BLaER1 (cell line): ENCODE measurements at regions not wholly inside any gene's neighbourhood (a gene's known extent, or its start where the extent isn't known, plus 50 kb on each side); places are given as distances from the start of the nearest gene placed in this dataset.

ENCODE experiments used
- H3K27ac ChIP-seq: shearing (Covaris generic); formaldehyde crosslinking; 2 replicates; pipeline ENCODE4 v1.8.1; 2022
- H3K27me3 ChIP-seq: shearing (Covaris generic); formaldehyde crosslinking; 2 replicates; pipeline ENCODE4 v1.8.1; 2022
- H3K36me3 ChIP-seq: shearing (Covaris generic); formaldehyde crosslinking; 2 replicates; pipeline ENCODE4 v1.8.1; 2022
- H3K4me1 ChIP-seq: shearing (Covaris generic); formaldehyde crosslinking; 2 replicates; pipeline ENCODE4 v1.8.1; 2022
- H3K4me2 ChIP-seq: shearing (Covaris generic); formaldehyde crosslinking; 2 replicates; pipeline ENCODE4 v1.8.1; 2022
- H3K4me3 ChIP-seq: shearing (Covaris generic); formaldehyde crosslinking; 2 replicates; pipeline ENCODE4 v1.8.1; 2022
- H3K9ac ChIP-seq: shearing (Covaris generic); formaldehyde crosslinking; 2 replicates; pipeline ENCODE4 v1.8.1; 2022
- H3K9me3 ChIP-seq: shearing (Covaris generic); formaldehyde crosslinking; 2 replicates; pipeline ENCODE4 v1.8.1; 2022
- H4K20me1 ChIP-seq: shearing (Covaris generic); formaldehyde crosslinking; 2 replicates; pipeline ENCODE4 v1.8.1; 2022
- Cebpa-rat ChIP-seq: shearing (Covaris generic); IDR thresholded peaks from 2 replicates; pipeline ENCODE4 v1.8.1; 2022

DNA sequence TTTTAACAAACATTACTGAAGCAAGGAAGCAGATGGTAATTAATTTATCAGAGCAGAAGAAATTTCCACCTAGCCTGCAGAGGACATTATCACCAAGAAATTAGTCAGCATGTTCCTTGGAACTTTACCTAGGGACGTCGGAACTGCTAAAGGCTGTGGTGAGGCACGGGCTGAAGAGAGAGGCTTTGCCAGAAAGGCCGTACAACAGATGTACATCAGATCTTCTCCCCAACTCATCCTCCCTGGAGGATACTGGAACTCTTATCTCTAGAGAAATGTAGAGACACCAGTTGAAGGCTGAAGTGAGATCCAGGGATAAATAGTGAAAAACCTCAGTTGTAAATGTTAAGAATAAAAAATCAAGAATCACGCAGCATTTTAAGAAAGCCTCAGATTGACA is 257.1 kb downstream of the SAMD5 start:
- no peaks in the 10 kb centered on the region for H3K36me3 ChIP-seq
- no peaks in the 10 kb centered on the region for H4K20me1 ChIP-seq
- H3K4me3 ChIP-seq, result no peak overlapping the region
- H3K4me1 ChIP-seq, result no peaks in the 10 kb centered on the region
- no peak overlapping the region for H3K27ac ChIP-seq
- no peak for TF ChIP-seq Cebpa-rat
- no peak overlapping the region for H3K4me2 ChIP-seq
- no peak overlapping the region for H3K9ac ChIP-seq
- no peaks in the 10 kb centered on the region for H3K27me3 ChIP-seq
- H3K9me3 ChIP-seq, result no peaks in the 10 kb centered on the region

DNA sequence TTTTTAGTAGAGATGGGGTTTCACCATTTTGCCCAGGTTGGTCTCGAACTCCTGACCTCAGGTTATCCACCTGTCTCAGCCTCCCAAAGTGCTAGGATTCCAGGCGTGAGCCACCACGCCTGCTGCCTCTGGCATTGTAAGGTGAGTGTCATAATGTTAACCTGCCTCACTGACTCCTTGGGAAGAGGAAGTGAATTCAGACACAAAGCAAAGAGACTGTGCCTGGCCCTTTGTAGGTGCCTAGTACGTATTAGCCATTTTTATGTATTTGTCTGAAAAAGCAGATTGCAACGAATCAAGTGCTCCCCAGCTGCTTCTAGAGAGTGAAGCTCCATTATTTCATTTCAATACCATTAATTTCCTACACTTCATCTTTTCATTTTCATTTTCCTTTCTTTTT is 260.5 kb downstream of the SAMD5 start:
- H3K4me2 ChIP-seq, result no peak overlapping the region
- no peak overlapping the region for H3K27ac ChIP-seq
- H3K4me1 ChIP-seq, result no peaks in the 10 kb centered on the region
- no peaks in the 10 kb centered on the region for H3K27me3 ChIP-seq
- no peak for TF ChIP-seq Cebpa-rat
- no peak overlapping the region for H3K4me3 ChIP-seq
- H3K9ac ChIP-seq, result no peak overlapping the region
- H4K20me1 ChIP-seq, result no peaks in the 10 kb centered on the region
- no peaks in the 10 kb centered on the region for H3K9me3 ChIP-seq
- no peaks in the 10 kb centered on the region for H3K36me3 ChIP-seq

DNA sequence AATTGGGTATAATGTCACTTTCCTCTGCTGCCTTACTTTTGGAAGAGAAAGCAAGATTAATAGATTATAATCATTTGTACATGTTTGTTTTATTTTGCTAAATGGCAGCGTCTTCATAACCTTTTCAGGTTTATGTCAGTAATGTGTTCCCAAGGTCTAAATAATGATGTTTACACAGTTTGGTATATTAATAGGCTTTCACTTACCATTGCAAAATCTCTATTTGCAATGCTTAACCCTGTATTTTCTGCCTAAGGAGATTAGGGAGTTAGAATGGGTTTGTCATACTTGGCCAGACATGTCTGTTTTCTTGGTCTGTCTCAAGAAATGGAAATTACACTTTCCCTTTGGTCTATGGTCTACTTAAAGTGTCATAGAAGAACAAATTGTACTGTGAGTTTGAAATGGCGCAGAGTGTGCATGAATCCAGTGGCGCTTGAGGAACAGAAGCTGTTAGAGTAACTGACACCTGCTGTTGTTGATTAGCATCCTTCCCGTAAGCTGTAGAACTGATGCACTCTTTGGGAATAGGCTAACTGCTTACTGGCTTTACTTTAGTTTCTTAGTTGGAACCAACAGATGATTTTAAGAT is 261.1 kb downstream of the SAMD5 start:
- H3K4me3 ChIP-seq, result no peak overlapping the region
- H3K4me1 ChIP-seq, result no peaks in the 10 kb centered on the region
- no peaks in the 10 kb centered on the region for H4K20me1 ChIP-seq
- no peaks in the 10 kb centered on the region for H3K9me3 ChIP-seq
- H3K27me3 ChIP-seq, result no peaks in the 10 kb centered on the region
- no peak overlapping the region for H3K4me2 ChIP-seq
- no peaks in the 10 kb centered on the region for H3K36me3 ChIP-seq
- no peak for TF ChIP-seq Cebpa-rat
- no peak overlapping the region for H3K27ac ChIP-seq
- no peak overlapping the region for H3K9ac ChIP-seq

DNA sequence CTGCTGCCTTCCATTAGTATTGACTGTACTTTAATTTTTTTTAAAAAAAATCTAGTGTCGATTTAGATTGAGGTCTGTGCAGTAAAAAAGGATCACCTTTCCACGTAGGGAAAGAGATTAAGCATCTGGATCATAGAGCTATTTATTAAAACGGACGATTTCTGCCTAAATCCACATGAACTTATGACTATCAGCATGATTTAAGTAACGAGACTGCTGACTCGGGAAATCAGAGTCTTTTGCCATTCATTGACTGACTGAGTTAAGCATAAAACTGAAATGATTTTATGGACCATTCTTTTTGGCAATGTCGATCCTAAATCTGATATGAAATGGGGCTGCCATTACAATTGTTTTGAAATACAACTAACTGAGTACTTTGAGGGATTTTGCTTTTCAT is 261.7 kb downstream of the SAMD5 start:
- Histone ChIP-seq H3K9ac (no peak overlapping the region), H3K27ac (no peak overlapping the region), H3K4me1 (no peaks in the 10 kb centered on the region), H3K4me3 (no peak overlapping the region), H3K9me3 (no peaks in the 10 kb centered on the region), H4K20me1 (no peaks in the 10 kb centered on the region), H3K36me3 (no peaks in the 10 kb centered on the region), H3K4me2 (no peak overlapping the region), H3K27me3 (no peaks in the 10 kb centered on the region)
- TF ChIP-seq Cebpa-rat, result no peak

- Histone ChIP-seq H3K36me3 (no peaks in the 10 kb centered on the region), H3K27me3 (no peaks in the 10 kb centered on the region), H3K4me3 (no peak overlapping the region), H3K27ac (no peak overlapping the region), H3K4me2 (no peak overlapping the region), H3K4me1 (no peaks in the 10 kb centered on the region), H3K9ac (no peak overlapping the region), H3K9me3 (no peaks in the 10 kb centered on the region), H4K20me1 (no peaks in the 10 kb centered on the region)
- no peak for TF ChIP-seq Cebpa-rat
Measured at GRCh38 chr6:147772724-147773123, 264.2 kb downstream of the SAMD5 start.

- H3K36me3 ChIP-seq, result no peaks in the 10 kb centered on the region
- H3K9ac ChIP-seq, result no peak overlapping the region
- no peak for TF ChIP-seq Cebpa-rat
- H3K9me3 ChIP-seq, result no peaks in the 10 kb centered on the region
- no peaks in the 10 kb centered on the region for H4K20me1 ChIP-seq
- H3K27me3 ChIP-seq, result no peaks in the 10 kb centered on the region
- no peaks in the 10 kb centered on the region for H3K4me1 ChIP-seq
- no peak overlapping the region for H3K4me2 ChIP-seq
- no peak overlapping the region for H3K27ac ChIP-seq
- H3K4me3 ChIP-seq, result no peak overlapping the region
Measured at GRCh38 chr6:147774856-147775255, 266.4 kb downstream of the SAMD5 start.

- Histone ChIP-seq H3K27ac (no peak overlapping the region), H3K4me3 (no peak overlapping the region), H4K20me1 (no peaks in the 10 kb centered on the region), H3K9ac (no peak overlapping the region), H3K9me3 (no peaks in the 10 kb centered on the region), H3K4me2 (no peak overlapping the region), H3K36me3 (no peaks in the 10 kb centered on the region), H3K4me1 (no peaks in the 10 kb centered on the region), H3K27me3 (no peaks in the 10 kb centered on the region)
- TF ChIP-seq Cebpa-rat, result no peak
Measured at GRCh38 chr6:147776631-147777213, 268.2 kb downstream of the SAMD5 start.

GRCh38 chr6:147779624-147780023 is 271.1 kb downstream of the SAMD5 start:
- Histone ChIP-seq H3K27me3 (no peaks in the 10 kb centered on the region), H3K9me3 (no peaks in the 10 kb centered on the region), H3K9ac (no peak overlapping the region), H3K27ac (no peak overlapping the region), H3K4me1 (no peaks in the 10 kb centered on the region), H4K20me1 (no peaks in the 10 kb centered on the region), H3K4me2 (no peak overlapping the region), H3K4me3 (no peak overlapping the region), H3K36me3 (no peaks in the 10 kb centered on the region)
- no peak for TF ChIP-seq Cebpa-rat

- no peak overlapping the region for H3K4me2 ChIP-seq
- TF ChIP-seq Cebpa-rat, result no peak
- H3K4me1 ChIP-seq, result no peaks in the 10 kb centered on the region
- H3K36me3 ChIP-seq, result no peaks in the 10 kb centered on the region
- no peak overlapping the region for H3K9ac ChIP-seq
- H3K9me3 ChIP-seq, result no peaks in the 10 kb centered on the region
- H4K20me1 ChIP-seq, result no peaks in the 10 kb centered on the region
- H3K27ac ChIP-seq, result no peak overlapping the region
- H3K27me3 ChIP-seq, result no peaks in the 10 kb centered on the region
- no peak overlapping the region for H3K4me3 ChIP-seq
Measured at GRCh38 chr6:147782302-147782701, 273.8 kb downstream of the SAMD5 start.

DNA sequence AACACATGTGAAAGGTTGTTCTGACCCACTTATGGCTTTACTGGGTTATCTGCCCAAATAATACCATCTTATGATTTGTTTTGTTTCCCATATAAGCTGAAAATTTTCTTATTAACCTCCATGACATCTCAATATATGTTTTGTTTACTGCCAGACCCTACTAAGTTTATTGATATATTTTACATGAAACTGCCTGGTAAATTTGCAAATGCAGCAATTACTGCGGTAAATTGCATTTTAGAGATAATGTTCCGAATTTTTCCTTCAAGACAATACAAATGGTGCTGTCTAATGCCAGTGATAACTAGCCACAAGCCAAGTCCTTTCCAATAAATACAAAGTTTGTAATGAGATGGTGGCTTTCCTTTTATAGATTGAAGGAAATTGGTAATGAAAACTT is 275.9 kb downstream of the SAMD5 start:
- H3K27ac ChIP-seq, result no peak overlapping the region
- TF ChIP-seq Cebpa-rat, result no peak
- no peaks in the 10 kb centered on the region for H4K20me1 ChIP-seq
- no peak overlapping the region for H3K4me3 ChIP-seq
- no peak overlapping the region for H3K9ac ChIP-seq
- no peaks in the 10 kb centered on the region for H3K36me3 ChIP-seq
- H3K4me1 ChIP-seq, result no peaks in the 10 kb centered on the region
- H3K4me2 ChIP-seq, result no peak overlapping the region
- H3K27me3 ChIP-seq, result no peaks in the 10 kb centered on the region
- no peaks in the 10 kb centered on the region for H3K9me3 ChIP-seq

DNA sequence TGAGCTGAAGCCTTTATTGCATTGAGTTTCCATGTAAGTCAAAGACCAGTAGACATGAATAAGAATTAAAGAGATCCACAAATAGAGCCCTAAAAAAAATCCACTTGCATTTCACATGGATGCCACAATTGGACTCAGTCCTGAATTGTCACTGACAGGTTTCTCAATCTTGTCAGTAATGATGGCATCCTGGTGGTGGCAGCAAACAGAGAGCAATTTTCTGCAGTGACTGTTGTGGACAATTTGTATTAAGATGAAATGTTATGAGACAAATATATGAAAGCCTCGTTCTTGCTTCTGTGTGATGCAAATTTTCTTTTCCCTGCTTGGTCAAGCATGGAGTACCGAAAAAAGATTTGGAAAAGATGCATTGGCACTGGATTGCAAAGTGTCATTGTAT is 278.9 kb downstream of the SAMD5 start:
- no peak overlapping the region for H3K27ac ChIP-seq
- H3K36me3 ChIP-seq, result no peaks in the 10 kb centered on the region
- TF ChIP-seq Cebpa-rat, result no peak
- 0 out of 2 replicates have a peak, but pooled peaks cover 6% of the 10 kb centered on the region for H3K9me3 ChIP-seq
- no peak overlapping the region for H3K9ac ChIP-seq
- no peak overlapping the region for H3K4me2 ChIP-seq
- no peaks in the 10 kb centered on the region for H4K20me1 ChIP-seq
- no peaks in the 10 kb centered on the region for H3K27me3 ChIP-seq
- no peaks in the 10 kb centered on the region for H3K4me1 ChIP-seq
- H3K4me3 ChIP-seq, result no peak overlapping the region
